GM06990 (cell line): ENCODE measurements at regions not wholly inside any gene's neighbourhood (a gene's known extent, or its start where the extent isn't known, plus 50 kb on each side); places are given as distances from the start of the nearest gene placed in this dataset.

Source experiments
- DNase-seq: peaks from one replicate; pipeline ENCODE4 v3.0.0-alpha.2; 2011; ENCODE audit not compliant: insufficient read length; ENCODE audit errors: extremely low read depth
- H3K27me3 ChIP-seq: replicated peaks from 2 replicates; pipeline ENCODE4 v1.6.0; 2011; ENCODE audit warnings: low read length; ENCODE audit not compliant: control insufficient read depth, insufficient read depth
- H3K36me3 ChIP-seq: 2 replicates; pipeline ENCODE4 v1.5.1; 2011; ENCODE audit warnings: low read length; ENCODE audit not compliant: control insufficient read depth, insufficient read depth
- H3K4me3 ChIP-seq: replicated peaks from 2 replicates; pipeline ENCODE4 v1.5.1; 2011; ENCODE audit warnings: low read depth, mild to moderate bottlenecking, control low read depth, low read length
- CTCF ChIP-seq: IDR thresholded peaks from 2 replicates; pipeline ENCODE4 v1.5.1; 2011; ENCODE audit warnings: low read length, control low read depth, mild to moderate bottlenecking, inconsistent platforms; ENCODE audit not compliant: insufficient read depth, poor library complexity, severe bottlenecking

GRCh38 chr2:191565120-191565519 lies 112.8 kb upstream of the NABP1 start:
- no peaks in the 10 kb centered on the region; the same call in 1 of the 2 replicates for H3K27me3 ChIP-seq
- no peaks in the 10 kb centered on the region for H3K36me3 ChIP-seq
- H3K4me3 ChIP-seq = no peak overlapping the region
- DNase-seq = no peak
- no peak for TF ChIP-seq CTCF

GRCh38 chr2:191565647-191566198 lies 112.2 kb upstream of the NABP1 start:
- DNase-seq = no peak
- TF ChIP-seq CTCF = no peak
- no peaks in the 10 kb centered on the region for H3K36me3 ChIP-seq
- no peaks in the 10 kb centered on the region; the same call in 1 of the 2 replicates for H3K27me3 ChIP-seq
- H3K4me3 ChIP-seq = no peak overlapping the region

- no peak for DNase-seq
- peak; percentile 68 for TF ChIP-seq CTCF
- H3K27me3 ChIP-seq = no peaks in the 10 kb centered on the region; the same call in 1 of the 2 replicates
- H3K4me3 ChIP-seq = no peak overlapping the region
- H3K36me3 ChIP-seq = no peaks in the 10 kb centered on the region
These were observed 111.6 kb upstream of the NABP1 start for GRCh38 chr2:191566344-191566743.

GRCh38 chr2:191567206-191567605 lies 110.7 kb upstream of the NABP1 start:
- Histone ChIP-seq H3K4me3 (no peak overlapping the region), H3K36me3 (no peaks in the 10 kb centered on the region), H3K27me3 (no peaks in the 10 kb centered on the region; the same call in 1 of the 2 replicates)
- TF ChIP-seq CTCF = no peak
- no peak for DNase-seq

GRCh38 chr2:191569025-191569424 lies 108.9 kb upstream of the NABP1 start:
- TF ChIP-seq CTCF = no peak
- no peak for DNase-seq
- H3K4me3 ChIP-seq = no peak overlapping the region
- no peaks in the 10 kb centered on the region; the same call in 1 of the 2 replicates for H3K27me3 ChIP-seq
- no peaks in the 10 kb centered on the region for H3K36me3 ChIP-seq

GRCh38 chr2:191571163-191571769 lies 106.7 kb upstream of the NABP1 start:
- Histone ChIP-seq H3K36me3 (no peaks in the 10 kb centered on the region), H3K27me3 (no peaks in the 10 kb centered on the region), H3K4me3 (no peak overlapping the region)
- TF ChIP-seq CTCF = peak; percentile 35
- DNase-seq = peak; percentile 30
